MM.1S (cell line): ENCODE measurements at regions not wholly inside any gene's neighbourhood (a gene's known extent, or its start where the extent isn't known, plus 50 kb on each side); places are given as distances from the start of the nearest gene placed in this dataset.

Experiments used
- CTCF ChIP-seq: fragments of 300-600 bp; sonication (generic); IDR thresholded peaks from 2 replicates; pipeline ENCODE4 v1.5.1; 2016; ENCODE audit warnings: antibody characterized with exemption, low read length, mixed read lengths
- EZH2 ChIP-seq: fragments of 300-600 bp; sonication (generic); optimal IDR thresholded peaks from 2 replicates; pipeline ENCODE3; 2017; ENCODE audit warnings: low read depth, mild to moderate bottlenecking, antibody characterized with exemption, low read length, mixed read lengths
- EZH2phosphoT487 ChIP-seq: fragments of 300-600 bp; sonication (generic); IDR thresholded peaks from 2 replicates; pipeline ENCODE4 v1.6.1; 2018; ENCODE audit warnings: antibody characterized with exemption, low read length

- TF ChIP-seq CTCF (no peak), EZH2 (no peak), EZH2phosphoT487 (no peak)
Observed at GRCh38 chr20:12956303-12956702, 52.5 kb upstream of the SPTLC3 start.
